ENCODE measurements at regions not wholly inside any gene's neighbourhood (a gene's known extent, or its start where the extent isn't known, plus 50 kb on each side); places are given as distances from the start of the nearest gene placed in this dataset.

GRCh38 chr4:36010397-36010929 lies 233.9 kb downstream of the ARAP2 start:
- DNase-seq (ENCODE audit: low read depth in 3 of 3, low spot score in 2 of 3), result no peak

GRCh38 chr4:36011381-36011780 lies 232.9 kb downstream of the ARAP2 start:
- no peak for DNase-seq (ENCODE audit: low read depth in 3 of 3, low spot score in 2 of 3)

DNA sequence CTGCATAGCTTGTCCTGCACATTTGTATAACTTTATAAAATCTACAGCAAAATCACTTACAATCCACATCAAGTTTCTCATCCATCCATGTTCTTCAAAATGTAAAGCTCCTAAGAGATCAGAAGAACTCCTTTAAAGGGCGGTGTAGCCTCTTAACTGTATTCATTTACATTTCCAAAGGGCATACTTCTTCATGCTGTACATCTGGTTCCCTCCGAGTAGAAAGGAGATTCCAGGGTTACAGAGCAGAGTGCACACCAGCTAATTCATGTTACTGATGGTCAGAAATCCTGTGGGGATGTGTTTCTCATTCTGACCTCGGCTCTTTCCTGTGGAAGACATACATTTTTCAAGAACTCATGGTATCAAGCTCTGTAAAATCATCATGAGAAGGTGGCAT lies 231.8 kb downstream of the ARAP2 start:
- no peak for DNase-seq (ENCODE audit: low read depth in 3 of 3, low spot score in 2 of 3)

DNA sequence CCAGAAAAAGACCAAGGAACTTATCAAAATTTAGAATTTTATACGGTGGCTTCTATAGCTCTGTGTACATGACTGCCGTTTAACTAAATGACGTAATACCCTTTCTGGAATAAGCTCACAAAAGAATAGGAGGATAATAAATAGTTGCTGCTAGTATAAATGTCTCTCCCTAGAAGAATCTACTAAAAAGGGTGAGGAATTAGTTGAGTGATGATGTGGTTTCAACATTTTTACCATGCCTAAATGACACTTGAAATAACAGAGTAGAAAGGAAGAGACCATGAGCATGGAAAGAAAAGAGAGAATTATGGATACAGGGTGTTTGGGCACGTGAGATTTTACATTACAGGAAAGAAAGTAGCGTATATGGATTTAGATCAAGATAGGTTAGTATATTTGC lies 231.1 kb downstream of the ARAP2 start:
- DNase-seq (ENCODE audit: low read depth in 3 of 3, low spot score in 2 of 3), result no peak

All from right renal cortex interstitium (tissue), 3 donors.